Hematopoietic multipotent progenitor cell treated with erythropoietin and hydrocortisone succinate and interleukin-3 and kit ligand, for 15 days (in vitro differentiated cells): ENCODE measurements at regions not wholly inside any gene's neighbourhood (a gene's known extent, or its start where the extent isn't known, plus 50 kb on each side); places are given as distances from the start of the nearest gene placed in this dataset.

Source experiments
- DNase-seq: peaks from one replicate; pipeline ENCODE4 v3.0.0-alpha.2; 2015; ENCODE audit warnings: low spot score

- DNase-seq, result no peak
Observed at GRCh38 chr4:15339737-15340136, 88.1 kb upstream of the C1QTNF7 start.

DNA sequence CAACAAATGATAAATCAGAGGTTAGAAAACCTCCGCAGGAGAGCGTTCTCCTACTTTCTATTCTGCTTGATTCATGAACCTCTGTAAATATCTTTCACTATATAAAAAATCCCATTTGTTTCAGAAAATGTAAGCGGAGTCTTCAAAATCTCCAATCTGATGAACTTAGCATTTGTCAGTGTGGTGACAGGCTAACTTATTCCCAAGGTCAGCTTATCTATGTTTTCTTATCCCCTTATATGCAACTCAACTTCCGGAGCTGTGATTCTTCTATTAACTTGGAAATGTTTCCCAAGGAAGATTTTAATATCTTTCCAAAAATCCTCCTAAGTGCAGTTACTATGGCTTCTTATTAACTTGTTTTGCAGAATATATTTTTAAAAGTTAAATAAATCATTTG lies 87.5 kb upstream of the C1QTNF7 start:
- no peak for DNase-seq

- DNase-seq, result no peak
Observed at GRCh38 chr4:15340902-15341732, 86.7 kb upstream of the C1QTNF7 start.

GRCh38 chr4:15341733-15342300 lies 86.0 kb upstream of the C1QTNF7 start:
- DNase-seq, result no peak

DNA sequence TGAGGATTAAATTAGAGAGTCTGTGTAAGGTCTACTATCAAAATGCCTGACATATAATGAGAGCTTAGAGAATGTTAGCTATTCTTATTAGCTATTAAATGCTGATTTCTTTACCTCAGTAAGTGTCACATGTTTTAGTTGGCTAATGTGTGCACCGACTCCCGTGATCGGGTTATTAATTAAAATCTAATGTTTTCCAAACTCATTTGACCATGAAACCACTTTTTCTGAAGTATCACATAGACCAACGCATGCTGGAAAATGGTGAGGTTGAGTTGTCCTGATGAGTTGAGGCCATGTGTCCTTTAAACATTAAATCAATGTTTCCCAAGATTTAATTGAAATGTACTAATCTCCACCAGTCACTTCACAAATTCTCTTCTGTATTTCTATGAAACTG lies 84.8 kb upstream of the C1QTNF7 start:
- no peak for DNase-seq

DNA sequence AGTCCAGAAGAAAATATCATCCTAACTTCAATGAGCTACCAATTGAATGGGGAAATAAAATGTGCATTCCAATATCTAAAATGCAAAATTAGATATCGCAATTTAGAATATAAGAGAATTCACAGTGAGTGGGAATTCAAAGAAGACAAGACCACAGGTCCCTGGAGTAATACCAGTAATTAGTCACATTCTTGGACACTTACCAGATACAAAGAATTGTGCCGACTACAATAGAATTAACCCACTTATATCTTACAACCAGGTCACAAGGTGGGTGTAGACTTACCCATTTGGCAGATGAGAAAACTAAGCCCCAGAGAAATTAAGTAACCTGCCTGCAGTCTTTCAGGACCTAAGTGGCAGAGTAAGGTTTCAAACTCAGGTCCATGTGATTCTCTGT lies 84.3 kb upstream of the C1QTNF7 start:
- no peak for DNase-seq

GRCh38 chr4:15344041-15344440 lies 83.8 kb upstream of the C1QTNF7 start:
- no peak for DNase-seq

GRCh38 chr4:15345134-15345533 lies 82.7 kb upstream of the C1QTNF7 start:
- DNase-seq, result no peak

- DNase-seq, result no peak
Observed at GRCh38 chr4:15348236-15348635, 79.6 kb upstream of the C1QTNF7 start.

DNA sequence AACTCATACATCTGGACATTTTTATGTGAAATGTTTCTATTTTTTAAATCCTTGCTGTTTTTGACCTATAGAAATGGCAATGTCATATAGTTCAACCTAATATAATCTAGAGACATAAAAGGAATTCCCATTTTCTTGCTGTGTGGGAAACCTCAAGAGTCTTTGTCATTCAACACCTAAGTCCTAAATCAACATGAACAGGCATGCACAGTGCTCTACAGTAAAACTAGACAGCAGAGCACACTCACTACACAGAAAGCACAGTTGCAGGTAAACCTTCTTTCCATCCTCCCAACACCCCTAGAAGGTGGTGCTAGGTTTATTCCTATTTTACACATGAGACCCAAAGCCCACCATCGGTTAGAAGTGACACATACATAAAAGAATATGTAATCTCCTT lies 79.1 kb upstream of the C1QTNF7 start:
- no peak for DNase-seq

DNA sequence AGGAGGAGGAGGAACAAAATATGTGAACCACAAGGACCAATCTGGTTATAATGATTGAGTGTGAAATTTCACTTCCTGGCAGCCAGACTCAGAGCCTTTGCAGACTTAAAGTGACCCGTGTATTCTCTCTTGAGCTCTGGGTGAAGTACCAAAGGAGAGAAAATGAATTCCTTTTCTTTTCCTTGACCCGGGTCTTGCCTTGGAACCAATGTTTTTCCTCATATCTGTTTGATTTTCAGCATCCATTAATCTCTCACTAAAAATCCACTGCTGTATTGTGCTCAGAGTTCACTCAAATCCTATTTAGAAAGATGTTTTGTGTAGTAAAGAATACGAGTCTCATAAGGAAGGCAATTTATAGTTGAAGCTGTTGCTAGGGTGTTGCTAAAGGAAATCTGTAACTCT lies 78.3 kb upstream of the C1QTNF7 start:
- DNase-seq, result no peak

GRCh38 chr4:15349965-15350364 lies 77.9 kb upstream of the C1QTNF7 start:
- DNase-seq, result no peak

GRCh38 chr4:15352524-15352923 lies 75.3 kb upstream of the C1QTNF7 start:
- DNase-seq, result no peak

- DNase-seq, result no peak
Observed at GRCh38 chr4:15353207-15353606, 74.6 kb upstream of the C1QTNF7 start.

GRCh38 chr4:15354371-15355297 lies 73.2 kb upstream of the C1QTNF7 start:
- no peak for DNase-seq

DNA sequence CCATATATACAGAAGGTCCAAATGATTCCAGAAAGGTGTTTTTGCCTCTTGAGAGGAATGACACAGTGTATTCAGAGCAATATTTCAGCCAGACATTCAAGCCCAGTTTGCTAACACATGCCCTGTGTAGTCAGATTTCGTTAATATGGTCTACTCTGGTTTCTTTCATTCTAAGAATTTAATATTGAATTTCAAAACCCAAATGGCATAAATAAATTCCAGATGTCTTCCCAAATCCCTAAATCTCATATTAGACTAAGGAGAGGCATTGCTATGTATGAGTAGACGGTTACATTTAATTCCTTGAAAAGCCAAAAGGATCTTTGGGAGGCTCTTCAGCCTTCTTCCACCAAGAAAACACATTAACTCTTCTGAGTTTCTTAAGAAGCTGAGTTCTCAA lies 66.3 kb upstream of the C1QTNF7 start:
- no peak for DNase-seq

DNA sequence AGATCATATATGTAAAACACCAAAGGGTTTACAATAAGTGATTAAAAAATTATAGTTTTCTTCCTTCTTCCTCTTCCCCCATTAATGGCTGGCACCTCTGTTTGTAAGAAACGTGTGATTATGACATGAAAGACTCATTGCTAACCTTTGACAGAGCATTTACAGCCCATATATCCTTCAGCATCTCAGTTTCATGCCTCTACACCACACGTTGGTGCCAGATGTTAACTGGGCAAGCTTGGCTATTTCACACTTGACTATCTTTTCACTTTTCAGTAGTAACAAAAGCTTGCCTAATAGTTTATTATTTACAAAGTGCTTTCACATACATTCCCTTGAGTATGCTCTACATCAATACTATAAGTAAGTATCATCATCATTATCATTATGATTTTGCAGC lies 65.3 kb upstream of the C1QTNF7 start:
- no peak for DNase-seq

- no peak for DNase-seq
Observed at GRCh38 chr4:15364183-15364582, 63.6 kb upstream of the C1QTNF7 start.

DNA sequence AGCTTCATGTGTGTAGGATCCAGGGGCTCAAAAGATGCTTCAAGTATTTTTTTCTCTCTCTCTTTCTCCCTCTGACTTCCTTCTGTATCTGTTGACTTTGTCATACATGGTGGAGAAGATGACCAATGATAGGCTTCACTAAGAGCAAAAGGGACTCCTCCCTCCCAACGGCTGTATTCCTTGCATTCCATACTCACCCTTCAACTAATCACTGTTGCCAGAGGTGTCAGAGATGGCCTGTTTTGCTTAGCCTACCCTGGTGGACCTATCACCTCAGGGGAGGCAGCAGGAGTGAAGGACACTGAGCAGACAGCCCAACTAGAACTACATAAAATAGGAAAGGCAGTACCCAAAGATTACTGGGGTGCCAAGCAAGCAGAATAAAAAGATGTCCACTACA lies 62.2 kb upstream of the C1QTNF7 start:
- DNase-seq, result no peak

DNA sequence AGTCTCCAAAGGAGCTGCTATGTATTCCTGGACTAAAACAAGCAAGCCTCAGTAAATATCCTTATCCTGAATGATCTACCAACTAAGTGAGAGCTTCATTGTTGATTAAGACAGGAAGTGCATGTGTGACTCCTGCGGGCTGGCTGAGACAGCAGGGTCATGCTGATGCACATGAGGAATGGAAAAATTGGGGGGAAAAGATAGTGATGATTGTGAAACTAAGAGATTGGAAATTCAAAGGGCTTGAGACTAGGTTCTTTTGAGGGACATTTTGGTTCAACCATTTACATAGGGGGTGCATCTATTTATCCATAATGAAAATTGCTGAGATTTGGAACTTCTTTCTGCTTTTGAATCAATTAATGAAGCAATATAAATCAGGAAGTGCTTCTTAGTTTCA lies 61.1 kb upstream of the C1QTNF7 start:
- DNase-seq, result no peak

DNA sequence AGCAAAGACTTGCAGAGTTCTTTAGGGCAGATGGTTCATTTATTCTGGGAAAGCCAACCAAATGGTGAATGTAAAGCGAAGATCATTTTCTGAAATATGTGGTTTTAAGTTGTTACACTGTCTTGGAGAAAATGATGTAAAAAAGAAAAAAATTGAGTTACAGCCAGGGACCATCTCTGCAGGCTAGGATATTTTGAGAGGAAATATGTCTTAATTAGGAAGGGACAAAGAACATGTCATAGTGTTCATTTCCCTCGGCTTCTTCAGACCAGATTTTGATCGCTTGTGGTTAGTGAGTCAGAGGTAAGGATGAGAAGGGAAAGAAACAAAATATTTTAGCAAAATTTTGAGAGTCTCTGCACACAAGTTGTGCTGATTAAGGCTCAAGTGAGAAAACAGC lies 59.0 kb upstream of the C1QTNF7 start:
- no peak for DNase-seq

DNA sequence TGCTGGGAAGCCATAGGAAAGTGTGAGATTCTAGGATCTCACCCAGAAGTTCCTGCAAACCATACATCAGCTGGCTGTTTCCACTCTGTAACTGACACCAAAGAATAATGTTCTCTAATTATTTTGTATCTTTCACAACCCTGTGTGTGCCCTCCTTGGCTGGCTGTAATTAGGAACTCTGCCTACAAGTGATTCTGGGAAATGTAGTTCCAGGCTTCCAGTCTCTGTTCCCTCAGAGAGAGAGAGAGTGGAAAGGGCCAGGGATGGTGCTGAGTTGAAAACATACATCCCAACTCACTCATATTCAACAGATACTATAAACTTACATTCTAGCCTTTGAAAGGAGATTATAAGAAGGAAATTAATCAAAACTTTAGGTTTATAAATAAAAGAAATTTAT lies 57.5 kb upstream of the C1QTNF7 start:
- no peak for DNase-seq

DNA sequence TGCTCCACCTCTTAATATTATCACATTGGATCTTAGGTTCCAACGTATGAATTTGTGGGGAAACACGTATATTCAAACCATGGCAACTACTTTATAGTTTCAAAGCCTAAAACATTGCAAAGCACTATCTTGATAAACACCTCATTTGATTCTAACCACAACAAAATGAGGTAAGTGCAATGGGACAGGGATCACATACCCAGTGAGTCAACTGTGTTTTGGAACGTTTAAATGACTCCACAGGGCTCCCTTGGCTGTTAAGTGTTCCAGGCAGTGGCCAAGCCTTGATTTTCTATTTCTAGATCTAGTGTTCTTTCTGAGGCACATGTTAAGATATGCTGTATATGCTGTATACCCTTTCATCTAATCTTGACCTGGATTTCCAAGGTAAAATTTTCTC lies 54.5 kb upstream of the C1QTNF7 start:
- DNase-seq, result no peak
